Hepatocyte (in vitro differentiated cells): ENCODE measurements at regions not wholly inside any gene's neighbourhood (a gene's known extent, or its start where the extent isn't known, plus 50 kb on each side); places are given as distances from the start of the nearest gene placed in this dataset.

Experiments used
- EZH2phosphoT487 ChIP-seq: fragments of 200-600 bp; sonication (generic); IDR thresholded peaks from one replicate; pipeline ENCODE4 v1.6.1; 2018; ENCODE audit warnings: antibody characterized with exemption, mild to moderate bottlenecking, low read depth, moderate library complexity; ENCODE audit not compliant: unreplicated experiment, severe bottlenecking
- TF ChIP-seq, protein P1 (sequence below): fragments of 200-600 bp; sonication (generic); IDR thresholded peaks from 2 replicates; pipeline ENCODE4 v1.5.1; 2016; ENCODE audit warnings: antibody characterized with exemption, mild to moderate bottlenecking; ENCODE audit not compliant: poor library complexity

DNA sequence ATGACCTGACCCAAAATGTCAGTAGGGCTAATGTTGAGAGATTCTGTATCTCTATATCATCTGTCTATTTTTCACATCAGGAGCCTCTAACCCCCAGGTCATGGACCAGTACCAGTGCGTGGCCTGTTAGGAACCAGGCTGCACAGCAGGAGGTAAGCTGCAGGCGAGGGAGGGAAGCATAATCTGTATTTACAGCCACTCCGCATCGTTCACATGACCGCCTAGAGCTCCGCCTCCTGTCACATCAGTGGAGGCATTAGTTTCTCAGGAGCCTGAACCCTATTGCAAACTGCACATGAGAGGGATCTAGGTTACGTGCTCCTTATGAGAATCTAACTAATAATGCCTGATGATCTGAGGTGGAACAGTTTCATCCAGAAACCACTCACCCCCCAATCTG is 180.6 kb downstream of the RDH14 start:
- TF ChIP-seq, protein P1, sequence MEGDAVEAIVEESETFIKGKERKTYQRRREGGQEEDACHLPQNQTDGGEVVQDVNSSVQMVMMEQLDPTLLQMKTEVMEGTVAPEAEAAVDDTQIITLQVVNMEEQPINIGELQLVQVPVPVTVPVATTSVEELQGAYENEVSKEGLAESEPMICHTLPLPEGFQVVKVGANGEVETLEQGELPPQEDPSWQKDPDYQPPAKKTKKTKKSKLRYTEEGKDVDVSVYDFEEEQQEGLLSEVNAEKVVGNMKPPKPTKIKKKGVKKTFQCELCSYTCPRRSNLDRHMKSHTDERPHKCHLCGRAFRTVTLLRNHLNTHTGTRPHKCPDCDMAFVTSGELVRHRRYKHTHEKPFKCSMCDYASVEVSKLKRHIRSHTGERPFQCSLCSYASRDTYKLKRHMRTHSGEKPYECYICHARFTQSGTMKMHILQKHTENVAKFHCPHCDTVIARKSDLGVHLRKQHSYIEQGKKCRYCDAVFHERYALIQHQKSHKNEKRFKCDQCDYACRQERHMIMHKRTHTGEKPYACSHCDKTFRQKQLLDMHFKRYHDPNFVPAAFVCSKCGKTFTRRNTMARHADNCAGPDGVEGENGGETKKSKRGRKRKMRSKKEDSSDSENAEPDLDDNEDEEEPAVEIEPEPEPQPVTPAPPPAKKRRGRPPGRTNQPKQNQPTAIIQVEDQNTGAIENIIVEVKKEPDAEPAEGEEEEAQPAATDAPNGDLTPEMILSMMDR, result no peak
- no peak for TF ChIP-seq EZH2phosphoT487
